C1 segment of cervical spinal cord (tissue), 14 donors: ENCODE measurements at regions not wholly inside any gene's neighbourhood (a gene's known extent, or its start where the extent isn't known, plus 50 kb on each side); places are given as distances from the start of the nearest gene placed in this dataset.

Experiments used
- DNase-seq, 14 donors: peaks; one replicate each; lab custom pipeline; 2025; lab: John Stamatoyannopoulos, UW

- DNase-seq, result no peak
Observed at GRCh38 chr13:73937441-73937840, 196.8 kb downstream of the KLF12 start.

GRCh38 chr13:73935991-73936390, 198.2 kb downstream of the KLF12 start:
- DNase-seq, result no peak

- DNase-seq, result no peak
Observed at GRCh38 chr13:73934771-73935170, 199.4 kb downstream of the KLF12 start.

DNA sequence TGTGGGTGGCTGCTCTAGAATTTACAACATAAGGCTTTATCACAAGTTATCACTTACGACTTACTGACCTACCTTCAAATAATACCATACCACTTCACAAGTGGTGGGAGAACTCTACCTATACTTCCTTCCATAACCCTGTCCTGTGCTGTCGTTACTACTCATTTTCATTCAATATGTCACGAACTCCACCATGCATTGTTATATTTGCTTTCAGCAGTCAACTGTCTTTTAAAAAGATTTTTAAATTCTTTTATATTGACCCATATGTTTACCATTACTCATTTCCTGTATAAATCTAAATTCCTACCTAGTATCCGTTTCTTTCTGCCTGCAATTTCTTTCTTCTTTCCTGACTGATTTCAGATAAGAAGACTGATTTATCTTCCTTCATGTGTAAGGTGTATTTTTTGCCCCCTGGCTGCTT, 200.0 kb downstream of the KLF12 start:
- no peak for DNase-seq

DNA sequence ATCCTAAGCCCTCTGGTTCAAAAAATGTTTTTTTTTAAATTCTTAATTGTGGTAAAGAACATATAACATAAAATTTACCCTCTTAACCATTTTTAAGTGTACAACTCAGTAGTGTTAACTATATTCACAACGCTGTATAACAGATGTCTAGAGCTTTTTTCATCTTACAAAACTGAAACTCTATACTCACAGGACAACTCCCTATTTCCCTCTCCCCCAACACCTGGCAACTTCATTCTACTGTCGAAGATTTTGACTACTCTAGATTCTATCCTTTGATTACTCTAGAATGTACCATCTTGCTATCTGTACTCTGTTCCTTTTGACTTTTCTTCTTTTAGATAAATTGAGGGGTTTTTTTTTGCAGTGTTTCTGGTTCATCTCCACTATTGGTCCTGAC, 200.4 kb downstream of the KLF12 start:
- DNase-seq, result no peak

- DNase-seq, result no peak
Observed at GRCh38 chr13:73932091-73932490, 202.1 kb downstream of the KLF12 start.

- DNase-seq, result no peak
Observed at GRCh38 chr13:73929287-73929932, 204.8 kb downstream of the KLF12 start.

DNA sequence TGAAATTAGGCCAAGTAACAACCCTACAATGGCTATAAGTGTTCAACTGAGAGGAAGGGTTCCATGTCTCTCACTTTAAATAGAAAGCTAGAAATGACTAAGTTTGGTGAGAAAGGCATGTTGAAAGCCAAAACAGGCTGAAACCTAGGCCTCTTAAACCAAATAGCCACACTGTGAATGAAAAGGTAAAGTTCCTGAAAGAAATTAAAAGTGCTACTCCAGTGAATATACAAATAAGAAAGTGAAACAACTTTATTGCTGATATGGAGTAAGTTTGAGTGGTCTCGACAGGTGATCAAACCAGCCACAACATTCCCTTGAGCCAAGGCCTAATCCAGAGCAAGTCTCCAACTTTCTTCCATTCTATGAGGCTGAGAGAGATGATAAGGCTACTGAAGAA, 209.6 kb downstream of the KLF12 start:
- DNase-seq, result no peak

- no peak for DNase-seq
Observed at GRCh38 chr13:73922493-73923393, 211.5 kb downstream of the KLF12 start.

DNA sequence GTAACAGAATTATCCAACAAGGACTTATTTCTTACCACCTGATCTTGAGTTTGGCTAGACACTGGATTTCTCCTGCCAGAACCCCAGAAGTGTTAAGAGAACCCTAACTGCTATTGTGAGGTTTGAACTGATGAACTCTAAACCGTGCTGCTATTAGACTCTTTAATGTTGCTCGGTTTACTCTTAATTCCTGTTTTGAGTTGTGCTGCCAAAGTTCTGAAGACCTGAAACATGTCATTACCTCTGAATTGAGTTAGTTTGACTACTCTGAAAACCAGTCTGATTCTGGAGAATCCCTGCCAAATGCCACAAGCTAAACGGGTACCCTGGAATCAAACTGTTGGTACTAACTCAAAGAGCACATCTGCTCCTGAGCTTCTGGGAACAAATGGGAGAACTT, 215.5 kb downstream of the KLF12 start:
- no peak for DNase-seq

DNA sequence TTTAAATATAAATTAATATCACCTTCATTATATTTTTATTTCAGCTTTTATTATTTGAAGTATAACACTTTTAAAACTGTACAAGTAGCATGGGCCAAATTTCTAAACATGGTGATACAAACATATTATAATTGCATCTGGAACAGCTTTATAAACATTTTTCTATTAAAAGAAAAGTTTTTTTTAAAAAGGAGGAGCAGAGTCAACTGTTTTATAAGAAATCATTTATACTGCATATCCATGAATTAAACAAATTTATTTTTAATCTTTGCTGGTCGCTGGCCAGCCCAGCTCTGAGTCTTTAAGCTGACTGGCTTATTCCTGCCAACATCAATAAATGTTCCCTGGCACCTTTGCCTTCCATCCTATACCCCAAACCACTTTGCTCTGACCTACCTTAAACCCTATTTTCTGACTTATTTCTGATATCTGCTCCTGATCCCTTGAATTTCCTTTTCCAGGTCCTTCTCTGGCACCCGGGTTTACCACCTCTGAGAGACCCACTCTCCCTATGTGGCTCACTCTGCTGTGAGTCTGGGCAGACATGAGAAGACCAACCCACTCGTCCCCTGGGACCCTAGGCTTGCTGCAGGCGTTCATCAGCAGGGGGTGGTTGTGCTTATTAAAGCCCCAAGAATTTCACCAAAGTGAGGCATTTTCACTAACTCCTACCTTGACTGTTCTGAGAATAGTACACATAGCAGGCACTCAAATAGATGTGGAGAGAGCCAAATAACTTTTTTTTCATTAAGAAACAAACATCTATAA, 220.3 kb downstream of the KLF12 start:
- no peak for DNase-seq

DNA sequence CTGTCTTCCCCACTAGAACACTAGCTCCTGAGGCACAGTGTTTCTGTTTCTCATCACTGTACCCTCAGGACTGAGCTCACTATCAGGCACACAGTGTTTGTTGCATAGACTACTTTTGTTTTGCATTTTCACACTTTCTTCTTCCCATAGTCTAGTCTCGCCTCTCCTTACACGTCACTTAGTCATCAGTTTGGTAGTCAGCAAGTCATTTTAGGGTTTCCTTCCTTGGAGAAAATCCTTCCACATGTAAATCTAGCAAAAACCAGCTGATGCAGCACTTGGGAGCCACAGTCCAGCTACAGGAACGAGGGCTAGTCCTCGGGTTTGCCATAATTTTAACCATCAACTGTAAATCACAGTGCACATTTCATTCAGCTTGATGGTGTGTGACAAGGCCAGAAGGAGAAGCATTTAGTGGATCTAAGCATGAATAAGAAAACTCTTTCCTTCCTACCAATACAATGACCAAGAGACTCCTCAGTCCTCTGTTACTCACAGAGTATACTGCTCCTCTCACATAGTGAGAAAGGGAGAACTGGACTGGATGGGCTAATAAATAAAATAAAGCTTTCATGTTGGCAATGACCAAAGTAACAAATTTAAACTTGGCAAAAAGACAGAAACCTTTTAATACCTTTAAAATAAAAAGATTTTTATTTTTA, 221.0 kb downstream of the KLF12 start:
- DNase-seq, result no peak

DNA sequence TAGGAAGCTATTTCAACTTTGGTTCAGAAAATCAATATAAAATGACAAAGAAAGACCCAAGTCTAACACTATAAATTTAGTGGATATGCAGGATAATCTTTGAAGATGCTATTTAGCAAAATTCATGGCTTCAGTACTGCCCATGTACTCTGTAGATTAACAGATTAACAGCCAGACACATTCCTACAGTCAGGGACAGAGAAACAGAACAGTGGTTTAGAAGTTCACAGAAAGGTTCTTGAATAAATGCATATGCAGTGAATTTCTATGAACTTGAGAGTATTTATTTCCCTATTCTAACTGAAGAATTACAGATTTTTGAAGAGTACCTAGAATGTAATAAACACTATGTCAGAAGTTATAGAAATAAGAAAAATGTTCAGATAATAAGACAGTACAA, 222.8 kb downstream of the KLF12 start:
- DNase-seq, result no peak

GRCh38 chr13:73910733-73911132, 223.5 kb downstream of the KLF12 start:
- DNase-seq, result no peak

- DNase-seq, result no peak
Observed at GRCh38 chr13:73908809-73909208, 225.4 kb downstream of the KLF12 start.

DNA sequence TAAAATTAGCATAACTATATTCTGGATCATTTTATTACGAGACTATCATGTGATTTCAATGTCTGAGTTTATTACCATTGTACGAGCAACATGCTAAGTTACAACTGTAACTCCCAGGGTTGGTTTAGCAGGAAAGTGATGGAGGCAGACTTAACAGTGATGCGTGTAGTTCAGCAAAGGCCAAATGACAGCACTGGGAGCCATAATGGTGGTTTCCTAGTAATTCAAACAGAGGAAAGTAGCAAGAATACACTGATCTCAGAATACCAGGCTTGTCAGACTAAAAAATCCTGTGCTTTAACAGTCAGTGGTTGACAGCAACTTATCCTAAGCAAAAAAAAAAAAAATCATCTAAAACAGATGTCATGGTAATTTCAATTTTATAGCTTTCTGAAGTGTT, 229.6 kb downstream of the KLF12 start:
- DNase-seq, result no peak

GRCh38 chr13:73903561-73903960, 230.6 kb downstream of the KLF12 start:
- DNase-seq, result no peak

- DNase-seq, result no peak
Observed at GRCh38 chr13:73902847-73903246, 231.4 kb downstream of the KLF12 start.

DNA sequence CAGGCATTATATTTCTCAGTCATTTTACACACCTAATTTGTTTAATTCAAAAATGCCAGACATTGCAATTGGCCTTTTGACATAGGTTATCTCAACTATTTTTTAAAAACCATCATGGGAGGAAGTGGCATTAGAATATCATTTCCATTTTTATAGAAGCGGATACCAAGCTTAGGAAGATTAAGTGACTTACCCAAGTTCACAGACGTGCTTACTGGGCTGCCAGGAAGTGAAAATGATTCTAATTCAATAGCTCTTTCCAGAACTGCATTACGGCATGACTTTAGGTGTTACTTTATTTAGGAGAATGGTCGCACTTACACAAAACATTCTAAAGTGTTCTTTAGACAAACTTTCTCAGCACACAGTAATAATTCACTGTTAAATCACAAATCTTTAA, 231.9 kb downstream of the KLF12 start:
- DNase-seq, result no peak

DNA sequence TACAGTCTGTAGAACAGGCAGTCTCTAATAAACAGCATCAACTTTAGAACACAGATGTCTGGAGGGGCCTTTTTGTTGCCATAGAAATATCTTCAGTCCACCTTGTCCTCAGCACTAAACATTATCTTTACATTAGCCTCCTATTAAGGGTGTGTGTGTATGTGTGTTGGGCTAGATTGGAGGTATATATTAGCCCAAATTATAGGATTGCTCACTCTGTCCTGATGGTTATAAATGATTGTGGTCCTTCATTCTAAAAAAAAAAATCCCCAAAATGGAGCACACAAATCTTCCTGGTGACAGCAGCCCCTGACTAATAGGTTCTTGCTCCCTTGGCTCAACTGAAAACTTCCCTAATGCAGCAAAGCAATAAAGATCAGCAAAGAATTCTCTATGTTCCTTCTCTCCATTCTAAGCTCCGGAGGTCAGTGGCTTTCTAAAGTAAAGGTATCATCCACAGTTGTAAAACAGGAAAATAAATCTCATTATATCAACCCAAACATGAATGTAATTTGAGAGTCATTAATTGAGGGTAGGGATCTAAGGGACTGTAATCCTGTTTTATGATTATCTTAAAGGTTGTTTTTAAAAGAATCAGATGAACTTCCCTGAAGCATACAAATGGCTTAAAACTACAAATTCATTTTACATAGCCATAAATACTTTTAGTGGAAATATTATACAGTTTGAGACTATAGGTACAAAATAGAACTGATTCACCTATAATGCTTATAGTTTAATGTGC, 232.7 kb downstream of the KLF12 start:
- DNase-seq, result no peak

GRCh38 chr13:73900591-73900990, 233.6 kb downstream of the KLF12 start:
- DNase-seq, result no peak
